SIG-M5 (cell line): ENCODE measurements at regions not wholly inside any gene's neighbourhood (a gene's known extent, or its start where the extent isn't known, plus 50 kb on each side); places are given as distances from the start of the nearest gene placed in this dataset.

Source experiments
- DNase-seq: peaks from one replicate; lab custom pipeline; 2025; lab: John Stamatoyannopoulos, UW

DNA sequence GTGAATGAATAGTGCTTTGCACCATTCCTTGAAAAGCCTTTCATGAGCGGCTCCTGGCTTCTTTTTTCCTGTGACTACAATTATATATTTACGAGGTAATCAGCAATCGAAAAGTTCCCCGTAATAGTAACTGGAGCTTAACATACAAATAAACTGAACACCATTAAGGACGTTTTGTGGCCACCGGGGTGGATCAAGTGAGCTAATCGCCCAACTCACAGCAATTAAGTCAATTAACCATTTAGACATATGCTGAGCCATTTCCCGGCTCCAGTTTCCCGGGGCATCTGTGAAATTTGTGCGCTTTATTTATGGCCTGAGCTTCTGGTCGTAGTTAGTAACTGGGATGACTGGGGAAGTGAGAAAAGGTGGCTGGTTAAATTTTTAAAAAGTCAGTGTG is 465.2 kb downstream of the MIAT start:
- no peak for DNase-seq

DNA sequence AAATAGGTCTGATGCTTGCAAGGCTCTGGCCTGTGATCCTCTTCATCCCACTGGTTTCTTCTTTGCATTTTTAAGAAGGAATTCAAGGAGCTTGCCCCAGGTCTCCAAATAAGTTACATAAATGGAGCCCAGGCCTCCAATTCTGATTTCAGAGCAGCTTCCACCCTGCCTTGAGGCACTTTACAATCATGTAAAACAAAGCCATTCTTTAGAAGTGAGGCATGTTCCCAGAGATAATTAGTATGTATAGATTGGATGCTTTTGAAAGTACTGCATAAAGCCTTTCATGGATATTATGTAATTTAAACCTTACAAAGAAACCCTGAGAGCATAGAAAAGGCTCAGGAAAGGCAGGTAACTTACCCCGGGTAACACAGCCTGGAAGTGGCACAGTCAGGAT is 466.5 kb downstream of the MIAT start:
- DNase-seq = no peak

DNA sequence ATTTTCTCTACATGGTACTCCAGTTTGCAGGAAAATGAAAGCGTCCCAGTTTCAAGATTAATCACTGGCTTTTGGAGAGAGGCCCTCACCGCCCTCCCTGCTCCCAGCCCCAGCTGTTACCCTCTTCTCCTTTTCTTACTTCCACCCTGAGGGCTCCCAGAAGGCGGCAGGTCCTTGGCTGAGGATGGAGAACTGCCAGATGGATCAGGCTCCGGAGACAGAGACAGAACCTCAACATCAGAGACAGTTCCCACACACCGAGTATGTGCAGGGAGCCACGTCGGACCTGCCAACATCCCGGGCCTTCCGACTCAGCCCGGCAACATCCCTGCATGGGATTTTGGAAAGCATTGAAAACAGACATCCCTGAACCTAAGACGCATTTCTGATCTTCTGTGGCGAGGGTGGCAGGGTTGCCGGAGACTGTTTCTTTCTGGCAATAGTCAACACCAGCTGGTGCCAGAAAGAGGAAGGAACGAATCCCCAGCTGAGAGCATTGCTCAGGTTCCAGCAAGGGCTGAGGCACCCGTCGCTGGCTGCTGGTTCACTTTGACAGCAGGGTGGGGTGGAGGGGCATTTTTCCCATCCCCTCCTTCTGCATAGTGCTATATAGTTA is 467.1 kb downstream of the MIAT start:
- no peak for DNase-seq

DNA sequence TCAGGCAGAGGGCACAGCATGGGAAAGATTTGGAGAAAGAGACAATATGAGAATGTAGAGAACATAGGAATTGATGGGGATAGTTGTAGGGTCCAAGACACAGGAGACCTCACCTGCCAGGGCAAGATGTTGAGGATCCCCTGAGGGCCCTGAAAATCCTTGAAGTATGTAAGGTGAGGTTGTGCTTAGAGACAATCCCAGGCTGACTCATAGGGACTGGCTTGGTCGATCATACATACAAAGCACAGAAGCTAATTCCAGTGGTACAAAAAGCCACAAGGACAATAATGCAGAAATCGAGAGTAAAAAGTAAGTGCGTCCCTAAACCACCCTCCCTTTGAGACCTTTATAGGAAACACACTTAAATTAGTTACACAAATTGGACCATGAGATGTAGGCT is 468.2 kb downstream of the MIAT start:
- no peak for DNase-seq

DNA sequence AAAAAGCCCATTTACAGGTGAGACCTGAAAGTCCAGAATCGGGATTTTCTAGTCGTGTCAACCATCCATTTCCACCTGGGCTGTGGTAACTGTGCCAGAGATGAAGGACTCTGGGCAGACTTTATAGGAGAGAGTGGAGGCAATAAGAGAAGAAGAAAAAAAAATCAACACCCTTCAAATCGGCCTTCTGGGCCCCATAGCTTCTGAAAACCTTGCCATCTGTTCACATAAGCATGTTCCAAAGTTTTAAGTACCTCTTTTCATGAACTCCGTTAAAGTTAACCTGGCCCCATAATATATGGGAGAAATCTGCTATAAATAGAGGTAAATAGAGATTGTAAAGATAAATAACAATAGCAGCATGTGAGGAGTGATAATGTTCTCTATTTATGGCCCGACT is 470.5 kb downstream of the MIAT start:
- no peak for DNase-seq

DNA sequence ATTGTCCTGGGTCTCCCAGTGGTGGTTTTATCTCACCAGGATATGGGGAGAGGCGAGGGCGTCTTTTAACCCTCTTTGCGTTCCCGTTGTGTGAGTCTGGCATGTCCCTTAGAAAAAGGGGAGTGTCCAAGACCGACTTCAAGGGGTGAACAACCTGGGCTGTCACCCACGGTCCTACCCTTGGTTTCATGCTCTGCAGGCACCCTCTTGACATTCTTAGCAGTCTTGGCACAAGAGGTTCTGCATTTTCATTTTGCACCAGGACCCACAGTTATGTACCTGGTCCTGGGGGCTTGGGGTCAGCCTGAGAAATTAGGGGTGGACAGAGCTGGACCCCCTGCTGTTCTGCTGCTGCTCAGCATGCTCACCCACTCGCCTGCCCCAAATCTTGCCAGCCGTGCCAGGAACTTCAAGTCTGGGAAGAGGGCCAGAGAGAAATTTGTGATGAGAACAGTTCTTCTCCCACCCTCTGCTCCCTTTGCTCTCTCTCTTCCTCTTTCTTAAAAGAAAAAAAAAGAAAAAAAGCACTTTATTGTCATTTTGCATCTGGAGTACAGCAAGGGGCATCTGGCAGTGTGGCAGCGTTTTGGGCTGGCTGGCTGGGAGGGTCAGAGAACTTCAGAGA is 471.2 kb downstream of the MIAT start:
- no peak for DNase-seq

DNA sequence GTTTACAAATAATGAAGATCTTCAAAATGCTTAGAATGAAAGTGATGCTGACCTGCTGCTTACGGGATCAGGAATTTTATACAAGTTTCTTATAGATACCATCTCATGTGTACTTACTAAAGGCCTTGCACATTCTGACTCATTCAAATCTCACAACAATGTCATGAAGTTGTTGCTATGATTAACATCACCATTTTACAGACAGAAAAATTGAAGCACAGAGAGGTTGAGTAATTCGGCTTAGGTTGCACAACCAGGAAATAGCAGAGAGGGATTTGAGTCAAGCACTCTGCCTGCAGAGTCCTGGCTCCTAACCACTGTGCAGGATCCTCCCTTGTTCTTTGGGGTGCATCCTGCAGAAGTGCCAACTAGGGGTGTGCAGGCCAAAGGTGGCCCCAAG is 471.9 kb downstream of the MIAT start:
- DNase-seq = peak; percentile 43

DNA sequence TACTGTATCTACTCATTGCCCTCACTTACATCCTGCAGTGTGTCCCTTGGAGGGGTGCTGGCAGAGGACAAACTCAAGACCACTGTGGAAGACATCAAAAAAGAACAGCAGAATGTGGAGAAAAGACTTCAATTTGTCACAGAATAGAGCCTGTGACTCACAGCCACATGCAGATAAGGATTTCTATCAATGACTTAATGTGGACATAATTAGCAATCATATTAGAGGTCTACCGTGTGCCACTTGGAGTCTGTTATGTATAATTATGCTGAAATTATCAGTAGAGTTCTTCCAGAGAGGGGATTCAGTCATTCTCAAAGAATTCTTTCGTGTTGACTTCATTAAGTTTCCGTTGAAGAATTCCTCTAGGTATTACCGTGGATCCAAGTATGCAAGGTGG is 473.5 kb downstream of the MIAT start:
- DNase-seq = no peak

DNA sequence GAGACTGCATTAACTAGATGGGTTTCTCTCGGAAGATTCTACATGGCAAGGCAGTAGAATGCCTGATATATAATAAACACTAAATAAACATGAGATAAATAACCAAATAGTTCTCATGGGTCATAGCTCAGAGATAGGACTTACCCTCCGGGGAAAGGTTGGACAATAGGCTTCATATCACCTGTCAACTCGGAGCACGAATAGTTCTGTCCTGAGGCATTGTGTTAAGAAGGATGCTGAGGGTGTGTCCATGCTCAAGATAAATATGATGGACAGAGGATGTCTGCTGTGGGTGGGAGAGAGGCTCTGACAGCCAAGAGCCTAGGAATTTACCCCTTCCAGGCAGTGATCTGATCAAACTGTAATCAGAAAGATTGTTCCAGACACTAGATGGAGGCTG is 474.0 kb downstream of the MIAT start:
- DNase-seq = no peak

DNA sequence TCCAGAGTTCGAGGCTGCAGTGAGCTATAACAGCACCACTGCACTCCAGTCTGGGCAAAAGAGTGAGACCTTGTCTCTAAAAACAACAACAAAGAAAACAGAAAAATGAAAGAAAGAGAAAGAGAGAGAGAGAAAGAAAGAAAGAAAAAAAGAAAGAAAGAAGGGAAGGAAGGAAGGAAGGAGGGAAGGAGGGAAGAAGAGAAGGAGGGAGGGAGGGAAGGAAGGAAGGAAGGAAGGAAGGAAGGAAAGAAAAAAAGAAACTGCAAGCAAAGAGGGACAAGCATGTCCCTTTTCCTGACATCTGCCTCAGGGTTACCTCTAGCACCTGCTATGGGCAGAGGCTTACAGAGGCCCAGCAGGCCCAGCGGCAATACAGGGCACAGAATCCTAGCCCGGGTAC is 475.0 kb downstream of the MIAT start:
- DNase-seq = no peak

DNA sequence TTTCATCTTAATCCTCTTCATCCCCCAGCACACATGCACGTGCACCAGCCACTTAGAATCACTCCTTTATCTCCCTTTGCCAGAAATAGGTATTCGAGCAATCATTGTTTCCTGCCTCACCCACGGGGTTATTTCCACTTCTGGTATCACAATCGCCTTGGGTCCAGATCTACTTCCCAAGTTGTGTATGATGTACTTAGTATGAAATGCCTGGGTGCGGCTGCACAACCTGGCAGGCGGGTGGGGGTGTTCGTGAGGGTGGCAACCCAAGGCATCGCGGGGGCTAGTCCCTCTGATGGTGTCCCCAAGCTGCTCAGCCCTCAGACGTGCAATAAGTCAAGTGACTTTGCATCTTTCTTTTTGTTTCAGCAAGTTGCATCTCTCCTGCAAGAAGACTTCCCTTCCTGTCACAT is 475.6 kb downstream of the MIAT start:
- DNase-seq = no peak

DNA sequence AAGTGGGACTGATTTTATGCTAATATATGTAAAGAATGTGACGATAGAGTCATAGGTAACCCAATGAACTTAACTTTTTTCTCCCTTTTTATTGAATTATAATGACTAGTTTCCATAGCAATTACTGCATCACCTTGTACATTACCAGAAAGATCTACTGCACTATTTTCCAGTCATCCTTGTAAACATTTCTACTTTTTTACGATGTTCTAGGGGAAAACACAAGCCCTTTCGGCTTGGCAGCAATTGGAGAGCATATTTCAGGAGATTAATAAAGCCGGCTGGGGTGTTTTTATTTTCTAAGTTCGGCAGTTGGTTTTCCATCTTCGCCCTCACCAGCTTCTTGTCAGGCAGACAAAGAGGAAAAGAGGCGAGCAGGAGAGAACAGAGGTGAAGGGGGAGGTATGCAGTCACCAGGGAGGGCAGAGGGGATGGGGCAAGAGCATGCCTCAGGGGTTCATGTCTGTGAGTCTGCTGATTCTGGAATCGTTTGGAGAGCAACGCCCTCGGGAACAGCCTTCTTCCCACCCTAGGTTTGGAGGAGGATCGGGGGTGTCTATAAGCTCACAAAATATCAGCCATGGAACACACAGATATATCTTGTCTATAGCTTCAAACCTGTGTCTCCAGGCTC is 476.4 kb downstream of the MIAT start:
- no peak for DNase-seq

DNA sequence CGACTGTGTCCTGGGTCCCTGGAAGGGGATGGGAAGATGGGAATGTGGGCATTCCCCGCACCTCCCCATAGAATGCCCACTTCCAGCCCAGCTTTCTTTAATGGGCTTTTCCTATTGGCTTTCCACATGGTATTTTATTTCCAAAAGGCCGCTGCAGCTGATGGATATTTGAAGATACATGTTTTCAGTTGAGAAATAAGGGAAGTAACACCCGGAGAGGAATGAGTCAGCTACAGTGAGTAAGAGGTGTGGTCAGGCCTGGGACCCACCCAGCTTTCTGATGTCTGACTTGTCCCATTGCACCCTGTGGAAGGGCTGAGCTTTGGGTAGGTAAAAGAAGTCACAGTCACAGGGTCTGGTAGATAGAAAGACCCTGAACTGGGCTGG is 476.9 kb downstream of the MIAT start:
- peak; percentile 69 for DNase-seq

DNA sequence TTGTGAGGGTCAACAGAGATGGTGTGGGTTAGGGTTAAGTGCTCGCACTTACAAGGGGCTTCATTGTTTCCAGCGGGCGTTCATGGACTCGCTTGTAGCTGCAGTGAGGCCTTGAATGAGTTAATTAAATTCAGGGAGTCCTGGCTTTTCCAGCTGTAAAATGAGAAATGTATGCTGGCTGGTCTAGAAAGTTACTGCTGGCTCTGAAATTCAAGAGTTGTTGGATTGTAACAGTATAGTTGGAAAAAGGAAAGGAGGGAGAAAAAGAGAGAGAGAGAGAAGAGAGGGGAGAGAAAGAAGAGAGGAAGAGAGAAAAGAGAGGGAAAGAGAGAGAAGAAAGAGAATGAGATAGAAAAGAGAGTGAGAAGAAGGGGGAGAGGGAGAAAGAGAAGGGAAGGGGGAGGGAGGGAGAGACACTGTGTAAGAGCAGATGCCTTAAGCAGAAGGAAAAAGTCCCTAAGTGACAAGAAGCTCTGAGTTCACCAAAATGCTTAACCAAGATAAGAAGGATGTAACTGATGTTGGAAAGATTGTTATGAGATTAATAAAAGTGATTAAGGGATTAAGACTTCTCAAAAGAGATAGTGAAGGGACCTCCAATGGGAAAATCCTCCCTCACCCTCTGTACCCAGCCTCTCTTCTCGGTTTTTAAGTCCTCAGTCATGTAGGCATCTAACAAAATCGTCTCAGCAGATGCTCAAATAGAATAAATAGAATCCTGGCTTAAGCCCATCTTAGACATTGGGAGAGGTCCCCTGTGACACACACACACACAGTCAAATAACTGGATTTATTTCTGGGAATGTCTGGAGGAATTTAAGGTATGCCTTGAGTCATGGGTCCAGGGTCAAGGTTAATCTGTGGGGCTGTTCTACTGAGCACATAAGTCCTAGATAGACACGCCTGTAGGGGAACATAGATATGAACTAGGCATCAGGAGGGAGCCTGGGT is 477.9 kb downstream of the MIAT start:
- no peak for DNase-seq

DNA sequence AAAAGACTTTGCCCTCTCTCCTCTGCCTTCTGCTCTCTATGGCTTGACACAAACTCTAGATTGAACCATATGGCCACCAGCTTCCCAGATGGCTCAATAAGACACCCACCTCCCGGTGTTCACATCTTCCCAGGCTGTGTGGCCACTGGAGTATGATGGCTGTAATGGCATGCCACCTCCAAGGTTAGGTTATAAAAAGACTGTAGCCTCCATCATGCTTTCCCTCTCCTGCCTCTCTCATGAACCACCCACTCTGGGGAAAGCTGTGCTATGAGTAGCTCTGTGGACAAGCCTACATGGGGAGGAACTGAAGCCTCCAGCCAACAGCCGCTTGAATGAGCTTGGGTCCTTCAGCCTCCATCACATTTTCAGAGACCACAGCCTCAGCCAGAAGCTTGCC is 479.2 kb downstream of the MIAT start:
- DNase-seq = no peak

DNA sequence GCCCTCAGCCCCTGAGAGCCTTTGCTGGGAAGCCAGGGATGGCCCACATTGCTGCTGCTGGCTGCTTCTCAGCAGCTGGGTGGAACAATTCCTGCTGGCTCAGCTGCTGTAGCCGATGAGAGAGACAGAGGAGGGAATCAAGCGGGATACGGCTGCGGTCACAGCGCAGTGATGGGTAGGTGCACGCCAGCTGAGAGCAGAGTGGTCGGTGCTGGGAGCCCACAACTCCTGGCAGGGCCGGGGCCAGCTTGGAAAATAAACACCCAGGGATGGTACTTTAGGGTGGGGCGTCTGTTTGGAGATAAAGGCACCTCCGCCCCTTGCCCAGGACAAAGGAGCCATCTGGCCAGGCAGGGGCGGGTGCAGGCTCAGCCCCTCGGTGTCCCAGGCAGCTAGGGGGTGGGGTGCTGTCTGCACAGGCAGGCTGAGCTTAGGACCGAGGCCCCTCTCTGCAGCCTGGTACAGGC is 480.5 kb downstream of the MIAT start:
- no peak for DNase-seq

DNA sequence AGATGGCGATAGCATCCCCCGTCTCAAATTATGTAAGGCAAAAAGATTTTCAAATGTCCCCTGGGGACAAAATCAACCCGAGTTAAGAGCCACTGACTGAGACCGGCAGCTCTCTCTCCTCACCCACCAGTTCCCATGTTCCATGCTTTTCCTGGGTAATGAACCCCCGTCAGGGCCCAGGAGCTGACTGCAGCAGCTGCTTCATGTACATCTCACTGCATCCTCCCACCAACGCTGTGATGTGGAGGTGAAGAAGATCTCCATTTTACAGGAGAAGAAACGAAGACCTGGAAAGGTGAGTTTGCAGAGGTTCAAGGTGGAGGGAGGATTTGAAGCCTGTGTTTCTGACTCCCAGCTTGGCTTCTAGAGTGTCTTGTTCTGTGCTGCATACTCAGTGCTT is 481.1 kb downstream of the MIAT start:
- no peak for DNase-seq

DNA sequence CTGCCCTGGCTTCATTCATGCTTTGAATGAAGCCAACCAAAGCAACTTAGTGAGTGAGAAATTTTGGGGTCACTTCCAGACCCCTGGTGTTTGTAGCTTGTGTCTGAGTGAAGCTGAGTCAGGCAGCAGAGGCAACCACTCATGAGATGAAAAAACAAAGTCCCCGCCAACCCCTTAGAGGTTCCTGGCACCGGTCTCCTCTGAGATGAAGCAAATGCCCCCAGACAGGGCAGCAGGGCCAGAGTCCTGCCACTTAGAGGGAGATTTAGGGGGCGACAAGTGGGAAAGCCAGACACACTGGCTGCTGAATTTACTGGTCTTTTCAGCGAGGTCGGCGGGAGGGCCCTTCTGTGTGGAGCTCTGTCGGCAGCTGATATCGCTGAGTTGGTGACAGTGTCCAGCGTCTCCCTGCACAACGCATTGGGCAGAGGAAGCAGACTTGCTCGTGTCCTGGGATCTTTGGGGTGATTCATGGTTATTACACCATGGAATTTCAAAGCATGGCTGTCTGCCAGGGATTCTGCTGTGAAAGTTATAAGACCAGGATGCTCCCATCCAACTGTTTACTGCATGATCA is 482.6 kb downstream of the MIAT start:
- no peak for DNase-seq

DNA sequence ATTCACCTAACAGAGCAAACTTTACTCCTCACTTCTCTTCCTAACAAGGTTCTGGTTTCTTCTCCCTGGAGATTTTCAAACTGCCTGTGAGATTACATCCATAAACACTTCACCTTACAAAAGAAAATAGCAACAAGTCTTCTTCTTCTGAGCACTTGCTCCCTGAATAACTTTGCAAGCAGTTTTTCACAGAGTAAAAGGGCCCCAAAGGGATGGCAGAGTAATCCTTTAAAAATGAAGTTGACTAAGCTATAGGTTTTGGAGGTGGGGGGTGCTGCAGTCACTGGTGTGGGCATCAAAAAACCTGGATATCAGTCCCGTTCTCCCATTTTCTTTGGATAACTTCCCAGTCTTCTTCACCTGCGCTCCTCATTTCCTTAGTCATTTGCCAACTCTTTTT is 484.9 kb downstream of the MIAT start:
- no peak for DNase-seq

DNA sequence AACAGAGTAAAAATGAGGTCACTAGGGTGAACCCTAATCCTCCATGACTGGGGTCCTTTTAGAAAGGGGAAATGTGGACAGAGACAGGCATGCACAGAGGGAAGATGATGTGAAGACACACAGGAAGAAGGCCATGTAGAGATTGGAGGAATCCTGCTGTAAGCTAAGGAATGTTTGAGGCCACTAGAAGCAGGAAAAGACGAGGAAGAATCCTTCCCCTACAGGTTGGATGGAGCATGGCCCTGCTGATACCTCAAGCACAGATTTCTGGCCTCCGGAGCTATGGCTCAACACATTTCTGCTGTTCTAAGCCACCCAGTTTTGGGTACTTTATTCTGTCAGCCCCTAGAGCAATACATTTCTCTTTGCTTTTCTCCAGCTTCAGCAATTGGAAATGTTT is 486.9 kb downstream of the MIAT start:
- no peak for DNase-seq

DNA sequence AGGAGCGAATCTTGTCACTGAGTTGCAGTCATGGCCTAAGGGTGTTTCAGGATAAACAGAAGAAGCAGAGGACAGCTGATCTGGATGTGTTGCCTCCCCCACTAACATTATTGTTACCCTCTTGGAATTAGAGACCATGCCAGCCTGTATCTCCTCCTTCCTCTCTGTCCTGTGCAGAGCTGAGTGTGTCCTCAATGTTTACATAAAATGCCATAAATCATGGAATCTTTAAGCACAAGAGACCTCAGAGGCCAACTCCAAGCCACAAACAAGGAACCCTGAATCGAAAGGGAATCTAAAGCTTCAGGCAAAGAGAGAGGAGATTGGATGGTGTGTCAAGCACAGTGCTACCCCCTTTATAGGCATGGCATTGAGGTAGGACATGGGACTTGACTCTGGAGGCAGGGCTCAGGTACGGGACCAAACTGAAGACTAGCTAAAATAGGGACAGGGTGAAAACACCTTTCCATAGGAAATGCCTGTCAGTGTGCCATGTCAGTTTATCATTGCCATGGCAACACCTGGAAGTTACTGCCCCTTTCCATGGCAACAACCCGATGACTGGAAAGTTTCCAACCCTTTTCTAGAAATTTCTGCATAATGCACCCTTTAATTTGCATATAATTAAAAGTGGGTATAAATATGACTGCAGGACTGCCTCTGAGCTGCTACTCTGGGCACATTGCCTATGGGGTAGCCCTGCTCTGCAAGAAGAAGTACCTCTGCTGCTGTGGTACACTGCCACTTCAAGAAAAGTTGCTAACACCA is 489.7 kb downstream of the MIAT start:
- no peak for DNase-seq

DNA sequence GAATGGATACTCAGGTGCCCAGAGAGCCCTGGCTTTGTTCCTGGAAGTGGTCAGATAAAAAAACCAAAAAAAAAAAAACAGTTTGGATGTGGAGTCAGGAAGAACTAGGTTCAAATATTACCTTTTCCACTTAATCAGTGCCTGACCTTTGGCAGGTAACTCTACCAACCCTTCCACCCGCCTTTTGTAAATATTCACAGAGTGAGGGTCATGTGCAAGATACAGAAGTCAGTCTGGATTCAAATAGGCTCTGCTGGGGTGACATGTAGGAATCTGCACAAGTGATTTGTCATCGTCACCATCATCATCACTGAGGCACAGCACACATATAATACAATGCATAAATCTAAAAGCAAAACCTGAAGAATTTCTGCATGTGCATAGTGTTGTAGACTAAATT is 490.7 kb downstream of the MIAT start:
- no peak for DNase-seq
